ENCODE measurements at regions not wholly inside any gene's neighbourhood (a gene's known extent, or its start where the extent isn't known, plus 50 kb on each side); places are given as distances from the start of the nearest gene placed in this dataset.
"Not testable (repeated sequence)": the region's sequence is repeated elsewhere in the genome, so short reads cannot be mapped to it uniquely, and the experiment has no call there.

DNA sequence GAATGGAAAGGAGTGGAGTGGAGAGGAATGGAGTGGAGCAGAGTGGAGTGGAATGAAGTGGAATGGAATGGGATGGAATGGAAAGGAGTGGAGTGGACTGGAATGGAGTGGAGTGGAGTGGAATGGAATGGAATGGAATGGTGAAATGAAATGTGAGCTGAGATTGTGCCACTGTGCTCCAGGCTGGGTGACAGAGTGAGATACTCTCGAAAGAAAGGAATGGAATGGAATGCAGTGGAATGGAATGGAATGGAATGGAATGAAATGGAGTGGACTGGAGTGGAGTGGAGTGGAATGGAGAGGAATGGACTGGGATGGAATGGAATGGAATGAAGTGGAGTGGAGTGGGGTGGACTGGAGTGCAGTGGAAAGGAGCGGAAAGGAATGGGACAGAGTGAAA is 605.2 kb downstream of the TP53TG3F start:
- peaks cover 0 to 21% (median 0%) of the 10 kb centered on the region in 7 donors for H3K4me1 Mint-ChIP-seq
- H3K4me3 Mint-ChIP-seq; H3K4me1 ChIP-seq (ENCODE audit: control insufficient read depth in 2 of 2, insufficient read depth in 2 of 2, low read length in 2 of 2); POLR2A ChIA-PET; H3K27ac Mint-ChIP-seq; intact Hi-C loops (cut with micrococcal nuclease); H3K36me3 ChIP-seq (ENCODE audit: control insufficient read depth in 2 of 3, insufficient read depth in 3 of 3, low read length in 3 of 3); H3K27me3 ChIP-seq (ENCODE audit: control insufficient read depth in 2 of 2, insufficient read depth in 2 of 2, low read length in 2 of 2); H3K27me3 Mint-ChIP-seq; H3K27ac ChIP-seq (ENCODE audit: low read depth, low read length); DNase-seq; H3K4me3 ChIP-seq (ENCODE audit: low read length); CTCF ChIA-PET: not testable (repeated sequence)
- H3K9me3 ChIP-seq (ENCODE audit: control insufficient read depth in 2 of 3, low read length in 3 of 3): peaks cover 0 to 52% (median 6%) of the 10 kb centered on the region in 3 experiments
- H3K9me3 Mint-ChIP-seq: peaks cover 23 to 62% (median 49%) of the 10 kb centered on the region in 11 donors
- peak; percentile 42 for ATAC-seq
- peaks cover 12 to 45% (median 37%) of the 10 kb centered on the region in 5 donors for H3K36me3 Mint-ChIP-seq

- H3K4me1 Mint-ChIP-seq; CTCF ChIA-PET; POLR2A ChIA-PET; DNase-seq; H3K27ac ChIP-seq (ENCODE audit: low read depth, low read length); H3K36me3 ChIP-seq (ENCODE audit: control insufficient read depth in 2 of 3, insufficient read depth in 3 of 3, low read length in 3 of 3); H3K27ac Mint-ChIP-seq; H3K4me3 Mint-ChIP-seq; H3K4me3 ChIP-seq (ENCODE audit: low read length); H3K27me3 ChIP-seq (ENCODE audit: control insufficient read depth in 2 of 2, insufficient read depth in 2 of 2, low read length in 2 of 2); ATAC-seq; H3K27me3 Mint-ChIP-seq; H3K4me1 ChIP-seq (ENCODE audit: control insufficient read depth in 2 of 2, insufficient read depth in 2 of 2, low read length in 2 of 2); intact Hi-C loops (cut with micrococcal nuclease): not testable (repeated sequence)
- peaks cover 0 to 25% (median 18%) of the 10 kb centered on the region in 5 donors for H3K36me3 Mint-ChIP-seq
- peaks cover 9 to 35% (median 31%) of the 10 kb centered on the region in 11 donors for H3K9me3 Mint-ChIP-seq
- peaks cover 0 to 31% (median 0%) of the 10 kb centered on the region in 3 experiments for H3K9me3 ChIP-seq (ENCODE audit: control insufficient read depth in 2 of 3, low read length in 3 of 3)
These were observed 610.3 kb downstream of the TP53TG3F start for GRCh38 chr16:34069731-34070130.

DNA sequence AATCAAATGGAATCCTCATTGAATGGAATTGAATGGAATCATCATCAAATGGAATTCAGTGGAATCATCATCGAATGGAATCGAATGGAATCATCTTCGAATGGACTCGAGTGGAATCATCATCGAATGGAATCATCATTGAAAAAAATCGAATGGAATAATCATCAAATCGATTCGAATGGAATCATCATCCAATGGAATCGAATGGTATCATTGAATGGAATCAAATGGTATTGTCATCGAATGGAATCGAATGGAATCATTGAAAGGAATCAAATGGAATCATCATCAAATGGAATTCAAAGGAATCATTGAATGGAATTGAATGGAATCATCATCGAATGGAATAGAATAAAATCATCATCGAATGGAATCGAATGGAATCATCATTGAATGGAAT is 619.3 kb downstream of the TP53TG3F start:
- intact Hi-C loops (cut with micrococcal nuclease): no loop called here

DNA sequence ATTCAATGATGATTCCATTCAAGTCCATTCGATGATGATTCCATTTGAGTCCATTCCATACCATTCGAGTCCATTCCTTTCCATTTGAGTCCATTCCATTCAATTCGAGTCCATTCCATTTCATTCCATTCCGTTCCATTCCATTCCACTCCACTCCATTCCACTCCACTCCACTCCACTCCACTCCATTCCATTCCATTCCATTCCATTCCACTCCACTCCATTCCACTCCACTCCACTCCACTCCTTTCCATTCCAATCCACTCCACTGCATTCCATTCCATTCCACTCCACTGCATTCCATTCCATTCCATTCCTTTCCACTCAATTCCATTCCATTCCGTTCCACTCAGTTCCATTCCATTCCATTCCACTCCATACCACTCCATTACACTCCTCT is 625.6 kb downstream of the TP53TG3F start:
- H3K27me3 ChIP-seq (ENCODE audit: control insufficient read depth in 2 of 2, insufficient read depth in 2 of 2, low read length in 2 of 2); CTCF ChIA-PET; DNase-seq; POLR2A ChIA-PET; H3K4me1 ChIP-seq (ENCODE audit: control insufficient read depth in 2 of 2, insufficient read depth in 2 of 2, low read length in 2 of 2); H3K27ac Mint-ChIP-seq; H3K4me1 Mint-ChIP-seq; intact Hi-C loops (cut with micrococcal nuclease); H3K27me3 Mint-ChIP-seq; H3K4me3 ChIP-seq (ENCODE audit: low read length); H3K36me3 ChIP-seq (ENCODE audit: control insufficient read depth in 2 of 3, insufficient read depth in 3 of 3, low read length in 3 of 3); H3K27ac ChIP-seq (ENCODE audit: low read depth, low read length): not testable (repeated sequence)
- H3K9me3 Mint-ChIP-seq: peaks cover 16 to 95% (median 76%) of the 10 kb centered on the region in 11 donors
- H3K4me3 Mint-ChIP-seq: peak overlapping the region in 1 of 10 donors; percentile 11
- peaks cover 10 to 74% (median 20%) of the 10 kb centered on the region in 5 donors for H3K36me3 Mint-ChIP-seq
- ATAC-seq: peak; percentile 32
- H3K9me3 ChIP-seq (ENCODE audit: control insufficient read depth in 2 of 3, low read length in 3 of 3): peaks cover 9 to 38% (median 15%) of the 10 kb centered on the region in 3 experiments

More for the DNA sequence above, 619.3 kb downstream of the TP53TG3F start:
- Histone ChIP-seq H3K4me1 (ENCODE audit: control insufficient read depth in 2 of 2, insufficient read depth in 2 of 2, low read length in 2 of 2) (no peaks in the 10 kb centered on the region), H3K27me3 (ENCODE audit: control insufficient read depth in 2 of 2, insufficient read depth in 2 of 2, low read length in 2 of 2) (no peaks in the 10 kb centered on the region), H3K9me3 (ENCODE audit: control insufficient read depth in 2 of 3, low read length in 3 of 3) (peaks cover 3 to 8% (median 6%) of the 10 kb centered on the region in 3 experiments), H3K4me3 (ENCODE audit: low read length) (no peak overlapping the region), H3K36me3 (ENCODE audit: control insufficient read depth in 2 of 3, insufficient read depth in 3 of 3, low read length in 3 of 3) (no peaks in the 10 kb centered on the region), H3K27ac (ENCODE audit: low read depth, low read length) (no peak overlapping the region)
- Mint-ChIP-seq H3K4me3 (no peak overlapping the region), H3K36me3 (peaks cover 0 to 74% (median 9%) of the 10 kb centered on the region in 5 donors), H3K27ac (no peak overlapping the region), H3K9me3 (peaks cover 21 to 91% (median 72%) of the 10 kb centered on the region in 11 donors), H3K27me3 (no peaks in the 10 kb centered on the region), H3K4me1 (no peaks in the 10 kb centered on the region)
- no peak for DNase-seq
- ChIA-PET CTCF (no interaction called here), POLR2A (no interaction called here)
- ATAC-seq: no peak

DNA sequence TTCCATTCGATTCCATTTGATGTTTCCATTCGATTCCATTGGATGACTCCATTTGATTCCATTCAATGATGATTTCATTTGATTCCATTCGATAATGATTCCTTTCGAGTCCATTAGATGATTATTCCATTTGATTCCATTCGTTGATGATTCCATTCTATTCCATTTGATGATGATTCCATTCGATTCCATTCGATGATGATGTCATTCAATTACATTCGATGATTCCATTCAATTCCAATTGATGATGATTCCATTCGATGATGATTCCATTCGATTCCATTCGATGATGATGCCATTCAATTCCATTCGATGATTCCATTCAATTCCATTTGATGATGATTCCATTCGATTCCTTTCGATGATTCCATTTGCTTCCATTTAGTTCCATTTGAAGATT is 635.6 kb downstream of the TP53TG3F start:
- H3K4me3 Mint-ChIP-seq; H3K27me3 Mint-ChIP-seq; H3K4me1 ChIP-seq (ENCODE audit: control insufficient read depth in 2 of 2, insufficient read depth in 2 of 2, low read length in 2 of 2); POLR2A ChIA-PET; ATAC-seq; H3K4me3 ChIP-seq (ENCODE audit: low read length); H3K27ac ChIP-seq (ENCODE audit: low read depth, low read length); H3K27me3 ChIP-seq (ENCODE audit: control insufficient read depth in 2 of 2, insufficient read depth in 2 of 2, low read length in 2 of 2); H3K27ac Mint-ChIP-seq; CTCF ChIA-PET; DNase-seq; intact Hi-C loops (cut with micrococcal nuclease); H3K36me3 ChIP-seq (ENCODE audit: control insufficient read depth in 2 of 3, insufficient read depth in 3 of 3, low read length in 3 of 3); H3K4me1 Mint-ChIP-seq: not testable (repeated sequence)
- peaks cover 4 to 72% (median 47%) of the 10 kb centered on the region in 5 donors for H3K36me3 Mint-ChIP-seq
- H3K9me3 ChIP-seq (ENCODE audit: control insufficient read depth in 2 of 3, low read length in 3 of 3): peaks cover 0 to 46% (median 0%) of the 10 kb centered on the region in 3 experiments
- H3K9me3 Mint-ChIP-seq: peaks cover 32 to 96% (median 79%) of the 10 kb centered on the region in 11 donors

- ATAC-seq; POLR2A ChIA-PET; intact Hi-C loops (cut with micrococcal nuclease); H3K4me1 ChIP-seq (ENCODE audit: control insufficient read depth in 2 of 2, insufficient read depth in 2 of 2, low read length in 2 of 2); H3K36me3 ChIP-seq (ENCODE audit: control insufficient read depth in 2 of 3, insufficient read depth in 3 of 3, low read length in 3 of 3); DNase-seq; H3K4me3 ChIP-seq (ENCODE audit: low read length); H3K27ac Mint-ChIP-seq; H3K27me3 Mint-ChIP-seq; CTCF ChIA-PET; H3K4me1 Mint-ChIP-seq; H3K27me3 ChIP-seq (ENCODE audit: control insufficient read depth in 2 of 2, insufficient read depth in 2 of 2, low read length in 2 of 2); H3K27ac ChIP-seq (ENCODE audit: low read depth, low read length): not testable (repeated sequence)
- peaks cover 20 to 93% (median 64%) of the 10 kb centered on the region in 11 donors for H3K9me3 Mint-ChIP-seq
- peaks cover 0 to 44% (median 0%) of the 10 kb centered on the region in 3 experiments for H3K9me3 ChIP-seq (ENCODE audit: control insufficient read depth in 2 of 3, low read length in 3 of 3)
- H3K36me3 Mint-ChIP-seq: peaks cover 4 to 57% (median 39%) of the 10 kb centered on the region in 5 donors
- H3K4me3 Mint-ChIP-seq: peak overlapping the region in 1 of 10 donors; percentile 2
These were observed 637.5 kb downstream of the TP53TG3F start for GRCh38 chr16:34096911-34097310.

GRCh38 chr16:34097326-34097725 is 637.9 kb downstream of the TP53TG3F start:
- POLR2A ChIA-PET; DNase-seq; H3K4me1 Mint-ChIP-seq; H3K4me3 Mint-ChIP-seq; H3K27ac Mint-ChIP-seq; ATAC-seq; H3K36me3 ChIP-seq (ENCODE audit: control insufficient read depth in 2 of 3, insufficient read depth in 3 of 3, low read length in 3 of 3); H3K4me3 ChIP-seq (ENCODE audit: low read length); H3K4me1 ChIP-seq (ENCODE audit: control insufficient read depth in 2 of 2, insufficient read depth in 2 of 2, low read length in 2 of 2); CTCF ChIA-PET; intact Hi-C loops (cut with micrococcal nuclease); H3K27me3 Mint-ChIP-seq; H3K27me3 ChIP-seq (ENCODE audit: control insufficient read depth in 2 of 2, insufficient read depth in 2 of 2, low read length in 2 of 2); H3K27ac ChIP-seq (ENCODE audit: low read depth, low read length): not testable (repeated sequence)
- Mint-ChIP-seq H3K9me3 (peaks cover 20 to 92% (median 64%) of the 10 kb centered on the region in 11 donors), H3K36me3 (peaks cover 4 to 53% (median 39%) of the 10 kb centered on the region in 5 donors)
- H3K9me3 ChIP-seq (ENCODE audit: control insufficient read depth in 2 of 3, low read length in 3 of 3): peaks cover 0 to 44% (median 0%) of the 10 kb centered on the region in 3 experiments

Measured in naive thymus-derived CD4-positive, alpha-beta T cell (primary cell).